Mesodermal cell (in vitro differentiated cells): ENCODE measurements at regions not wholly inside any gene's neighbourhood (a gene's known extent, or its start where the extent isn't known, plus 50 kb on each side); places are given as distances from the start of the nearest gene placed in this dataset.
"Not testable (repeated sequence)": the region's sequence is repeated elsewhere in the genome, so short reads cannot be mapped to it uniquely, and the experiment has no call there.

Experiments
- H3K27ac ChIP-seq: 2 replicates; pipeline ENCODE4 v1.7.0; 2013; ENCODE audit warnings: mild to moderate bottlenecking, low read depth, low read length, moderate library complexity; ENCODE audit not compliant: severe bottlenecking
- H3K36me3 ChIP-seq: 2 replicates; pipeline ENCODE4 v1.7.1; 2013; ENCODE audit warnings: mild to moderate bottlenecking, low read length, moderate library complexity; ENCODE audit not compliant: control insufficient read depth, insufficient read depth
- H3K4me1 ChIP-seq: one replicate; pipeline ENCODE4 v1.7.1; 2013; ENCODE audit warnings: mild to moderate bottlenecking, low read length; ENCODE audit not compliant: insufficient read depth, control insufficient read depth, poor library complexity, severe bottlenecking
- H3K4me3 ChIP-seq: 2 replicates; pipeline ENCODE4 v1.7.0; 2013; ENCODE audit warnings: low read length, control low read depth, mild to moderate bottlenecking; ENCODE audit not compliant: insufficient read depth, poor library complexity, severe bottlenecking; ENCODE audit errors: extremely low read depth
- H3K9me3 ChIP-seq: 2 replicates; pipeline ENCODE4 v1.7.1; 2013; ENCODE audit warnings: mild to moderate bottlenecking, low read length, moderate library complexity; ENCODE audit not compliant: control insufficient read depth
- WGBS, 2 experiments: methylation state at CpG; one replicate each; pipeline ENCODE4 v1.1.5; 2013; ENCODE audit warnings: missing lambda C conversion rate in 2 of 2; ENCODE audit not compliant: insufficient coverage in 2 of 2; 5-methylcytosine and 5-hydroxymethylcytosine counted together

GRCh38 chr12:131390412-131391334 lies 320.2 kb upstream of the SFSWAP start:
- Histone ChIP-seq H3K27ac (no peak overlapping the region), H3K36me3 (no peaks in the 10 kb centered on the region), H3K4me3 (no peak overlapping the region), H3K9me3 (no peaks in the 10 kb centered on the region), H3K4me1 (no peaks in the 10 kb centered on the region)
- 66 to 68% methylated on average over 13 to 17 of the region's 19 CpGs for WGBS, 2 experiments

DNA sequence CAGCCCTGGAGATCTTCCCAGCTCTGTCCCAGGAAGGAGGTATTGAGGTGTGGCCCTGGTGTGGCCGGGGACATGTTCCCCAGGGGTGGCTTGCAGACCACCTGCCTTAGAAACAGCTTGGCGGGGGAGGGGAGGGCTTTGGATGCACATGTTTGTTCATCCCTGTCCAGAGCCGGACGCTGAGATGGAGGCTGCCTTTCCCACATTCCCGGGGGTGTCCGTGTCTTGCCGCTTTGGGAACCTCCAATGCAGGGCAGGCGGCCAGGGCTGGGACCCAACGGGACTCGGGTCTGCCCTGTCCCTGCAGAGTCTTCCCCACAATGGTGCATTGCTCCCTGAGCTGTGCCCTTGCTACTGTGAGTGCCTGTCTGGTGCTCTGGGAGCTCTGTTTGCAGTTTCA lies 319.5 kb upstream of the SFSWAP start:
- no peak overlapping the region for H3K4me3 ChIP-seq
- no peak overlapping the region for H3K27ac ChIP-seq
- peaks cover 4% of the 10 kb centered on the region for H3K9me3 ChIP-seq
- 81 to 89% methylated on average over 8 to 10 of the region's 10 CpGs for WGBS, 2 experiments
- no peaks in the 10 kb centered on the region for H3K4me1 ChIP-seq
- H3K36me3 ChIP-seq: no peaks in the 10 kb centered on the region

- H3K9me3 ChIP-seq: peaks cover 26% of the 10 kb centered on the region
- 86 to 89% methylated on average over 9 to 11 of the region's 11 CpGs for WGBS, 2 experiments
- not testable (repeated sequence) for H3K4me1 ChIP-seq, H3K4me3 ChIP-seq, H3K27ac ChIP-seq, H3K36me3 ChIP-seq
These were observed 316.1 kb upstream of the SFSWAP start for GRCh38 chr12:131394752-131395151.

GRCh38 chr12:131395209-131395684 lies 315.6 kb upstream of the SFSWAP start:
- H3K27ac ChIP-seq, H3K4me1 ChIP-seq, H3K36me3 ChIP-seq, H3K4me3 ChIP-seq: not testable (repeated sequence)
- 89 to 97% methylated on average over 5 of the region's 5 CpGs for WGBS, 2 experiments
- H3K9me3 ChIP-seq: peaks cover 26% of the 10 kb centered on the region

- Histone ChIP-seq H3K36me3 (no peaks in the 10 kb centered on the region), H3K27ac (no peak overlapping the region), H3K4me3 (no peak overlapping the region), H3K9me3 (peaks cover 26% of the 10 kb centered on the region), H3K4me1 (no peaks in the 10 kb centered on the region)
- 81 to 100% methylated on average over 1 of the region's 1 CpG for WGBS, 2 experiments
These were observed 314.8 kb upstream of the SFSWAP start for GRCh38 chr12:131395971-131396573.

- no peaks in the 10 kb centered on the region for H3K36me3 ChIP-seq
- H3K4me1 ChIP-seq: no peaks in the 10 kb centered on the region
- no peak overlapping the region for H3K4me3 ChIP-seq
- no peak overlapping the region for H3K27ac ChIP-seq
- 77 to 94% methylated on average over 4 to 5 of the region's 5 CpGs for WGBS, 2 experiments
- peaks cover 26% of the 10 kb centered on the region for H3K9me3 ChIP-seq
These were observed 313.3 kb upstream of the SFSWAP start for GRCh38 chr12:131397493-131398181.

- no peak overlapping the region for H3K27ac ChIP-seq
- H3K9me3 ChIP-seq: peaks cover 26% of the 10 kb centered on the region
- H3K36me3 ChIP-seq: no peaks in the 10 kb centered on the region
- no peaks in the 10 kb centered on the region for H3K4me1 ChIP-seq
- no peak overlapping the region for H3K4me3 ChIP-seq
These were observed 311.9 kb upstream of the SFSWAP start for GRCh38 chr12:131399000-131399399.

DNA sequence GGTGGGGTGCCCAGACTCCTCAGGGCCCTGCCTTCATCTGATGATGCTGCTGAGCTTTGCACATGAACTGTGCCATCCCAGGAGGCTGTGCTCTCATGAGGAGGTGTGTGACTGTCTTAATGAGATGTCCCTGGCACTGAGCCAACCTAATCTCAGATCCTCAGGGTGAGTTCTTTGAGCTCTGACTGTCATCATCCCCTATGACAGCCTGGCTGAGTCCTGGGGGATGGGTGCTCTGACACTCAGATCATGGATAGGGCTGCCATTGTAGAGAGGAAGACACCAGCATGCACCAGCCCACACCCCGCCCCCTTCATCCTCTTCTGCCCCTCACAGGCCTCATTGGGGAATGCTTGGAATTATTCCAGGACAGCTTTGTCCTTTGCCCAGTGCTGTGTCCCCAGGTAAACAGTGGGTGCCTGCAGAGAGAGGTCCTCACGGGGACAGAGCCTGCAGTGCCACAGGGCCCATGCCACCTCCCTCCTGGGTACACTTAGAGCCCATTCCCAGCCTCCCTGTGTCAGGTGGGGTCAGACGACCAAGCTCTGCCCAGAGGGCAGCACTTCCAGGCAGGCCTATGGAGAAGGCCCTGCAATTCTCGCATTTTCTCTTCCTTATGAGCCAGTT lies 310.1 kb upstream of the SFSWAP start:
- not testable (repeated sequence) for H3K36me3 ChIP-seq, H3K4me1 ChIP-seq, H3K4me3 ChIP-seq, H3K27ac ChIP-seq
- WGBS, 2 experiments: 88 to 100% methylated on average over 1 to 2 of the region's 4 CpGs
- H3K9me3 ChIP-seq: peaks cover 26% of the 10 kb centered on the region

GRCh38 chr12:131401907-131402633 lies 308.8 kb upstream of the SFSWAP start:
- WGBS, 2 experiments: 75 to 81% methylated on average over 8 to 10 of the region's 13 CpGs
- H3K4me1 ChIP-seq, H3K4me3 ChIP-seq, H3K27ac ChIP-seq, H3K36me3 ChIP-seq: not testable (repeated sequence)
- H3K9me3 ChIP-seq: peaks cover 19% of the 10 kb centered on the region

DNA sequence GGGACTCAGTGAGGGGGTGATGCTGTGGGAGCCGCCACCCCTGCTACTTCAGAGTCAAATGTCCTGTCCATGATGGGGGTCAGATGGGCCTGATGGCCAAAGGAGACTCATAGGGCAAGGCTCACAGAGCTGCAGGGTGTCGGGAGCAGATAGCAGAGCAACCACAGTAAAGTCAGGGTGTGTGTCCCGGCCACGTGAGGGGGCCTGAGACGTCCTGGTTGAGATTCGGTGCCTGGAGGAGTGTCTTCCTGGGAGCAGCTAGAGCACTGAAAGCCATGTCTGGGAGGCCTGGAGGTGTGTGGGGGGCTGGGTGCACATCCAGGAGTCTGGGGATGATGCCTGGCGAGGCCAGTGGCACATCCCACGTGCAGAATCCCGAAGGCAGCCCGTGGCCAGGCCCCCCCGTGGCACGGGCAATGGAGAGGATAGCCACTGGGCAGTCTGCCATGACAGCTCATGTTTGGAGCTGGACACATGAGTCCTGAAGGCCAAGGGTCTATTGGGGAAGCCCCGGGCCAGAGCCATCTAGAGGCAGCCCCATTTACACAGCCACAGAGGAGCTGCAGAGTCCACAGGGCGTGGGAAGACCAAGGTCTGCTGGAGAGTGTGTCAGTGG lies 308.0 kb upstream of the SFSWAP start:
- WGBS, 2 experiments: 83 to 96% methylated on average over 11 to 13 of the region's 14 CpGs
- no peak overlapping the region for H3K27ac ChIP-seq
- H3K36me3 ChIP-seq: no peaks in the 10 kb centered on the region
- H3K4me1 ChIP-seq: no peaks in the 10 kb centered on the region
- peaks cover 13% of the 10 kb centered on the region for H3K9me3 ChIP-seq
- H3K4me3 ChIP-seq: no peak overlapping the region
